Stomach (tissue), 8 donors: ENCODE measurements at regions not wholly inside any gene's neighbourhood (a gene's known extent, or its start where the extent isn't known, plus 50 kb on each side); places are given as distances from the start of the nearest gene placed in this dataset.

Experiments used
- DNase-seq, 2 donors: peaks; one replicate each; pipeline versions ENCODE4 v3.0.0 to v3.0.0-alpha.2; 2013 to 2019
- H3K27ac ChIP-seq, 5 donors: fragments of 200-600 bp in 4 of 5; sonication (generic) in 4 of 5; one replicate each; pipeline ENCODE4 v1.5.1; 2013 to 2019; ENCODE audit warnings: mild to moderate bottlenecking in 1 of 5, moderate library complexity in 1 of 5
- H3K27me3 ChIP-seq, 3 donors: fragments of 200-600 bp; sonication (generic); one replicate each; pipeline ENCODE4 v1.5.1; 2017 to 2019; ENCODE audit warnings: mixed run types in 1 of 3
- H3K36me3 ChIP-seq, 4 donors: fragments of 200-600 bp; sonication (generic); 1 replicate in 3 of 4; 2 replicates in 1 of 4; pipeline ENCODE4 v1.5.1; 2016 to 2019
- H3K4me1 ChIP-seq, 4 donors: fragments of 200-600 bp; sonication (generic); one replicate each; pipeline ENCODE4 v1.5.1; 2016 to 2019
- H3K4me3 ChIP-seq, 4 donors: fragments of 200-600 bp; sonication (generic) in 3 of 4; one replicate each; pipeline ENCODE4 v1.5.1; 2016 to 2019; ENCODE audit warnings: mild to moderate bottlenecking in 1 of 4
- H3K9me3 ChIP-seq, 4 donors: fragments of 200-600 bp; sonication (generic); one replicate each; pipeline ENCODE4 v1.5.1; 2016 to 2019
- CTCF ChIP-seq, 7 experiments: fragments of 450-650 bp in 4 of 7; fragments of 200-600 bp in 3 of 7; sonication (generic) in 3 of 7; IDR thresholded peaks; one replicate each; pipeline ENCODE4 v1.5.1; 2016 to 2019; ENCODE audit warnings: antibody characterized with exemption in 7 of 7, control low read depth in 2 of 7, mild to moderate bottlenecking in 1 of 7
- EP300 ChIP-seq: sonication (generic); formaldehyde crosslinking; IDR thresholded peaks from one replicate; pipeline ENCODE4 v1.6.1; 2017; ENCODE audit warnings: antibody characterized with exemption
- POLR2A ChIP-seq, 4 donors: fragments of 450-650 bp; IDR thresholded peaks; one replicate each; pipeline ENCODE4 v1.6.1; 2016; ENCODE audit warnings: antibody characterized with exemption in 4 of 4, control low read depth in 2 of 4, mild to moderate bottlenecking in 1 of 4, moderate library complexity in 1 of 4
- POLR2AphosphoS5 ChIP-seq, 3 donors: sonication (generic); formaldehyde crosslinking; IDR thresholded peaks; one replicate each; pipeline ENCODE4 v1.6.1; 2016; ENCODE audit warnings: antibody characterized with exemption in 3 of 3
- WGBS, 5 donors: extraction: QIAGEN DNeasy Blood & Tissue Kit in 3 of 5; methylation state at CpG; one replicate each; pipeline versions ENCODE4 v1.1.5 to v1.1.7; 2013 to 2018; 5-methylcytosine and 5-hydroxymethylcytosine counted together
- intact Hi-C: fragments of 100-400 bp; cut with DNase I; formaldehyde crosslinking; loops from one replicate; pipeline ENCODE4 v1.15.1; 2023; ENCODE audit warnings: low total_unique reads
- donor health status: healthy with polysubstance abuse.
- donor health status: Bipolar disorder and iron deficiency.
- donor health status: healthy.

GRCh38 chr4:188719794-188720193 is 580.6 kb downstream of the TRIML1 start:
- intact Hi-C loops: no loop called here
- Histone ChIP-seq H3K4me3 (no peak overlapping the region), H3K4me1 (no peaks in the 10 kb centered on the region), H3K27me3 (no peaks in the 10 kb centered on the region), H3K9me3 (peaks cover 0 to 4% (median 2%) of the 10 kb centered on the region in 4 donors), H3K27ac (no peak overlapping the region), H3K36me3 (no peaks in the 10 kb centered on the region)
- 94 to 100% (median 100%) methylated on average over 1 of the region's 1 CpG for WGBS, 5 donors
- DNase-seq: no peak
- TF ChIP-seq EP300: no peak
- TF ChIP-seq POLR2AphosphoS5 (IDR thresholded peaks at IDR 0.05): no peak
- TF ChIP-seq CTCF (IDR thresholded peaks at IDR 0.05): no peak
- TF ChIP-seq POLR2A (IDR thresholded peaks at IDR 0.05): no peak

- Histone ChIP-seq H3K9me3 (peaks cover 0 to 4% (median 2%) of the 10 kb centered on the region in 4 donors), H3K4me3 (no peak overlapping the region), H3K4me1 (no peaks in the 10 kb centered on the region), H3K27ac (no peak overlapping the region), H3K27me3 (no peaks in the 10 kb centered on the region), H3K36me3 (no peaks in the 10 kb centered on the region)
- intact Hi-C loops: no loop called here
- DNase-seq: no peak
- TF ChIP-seq EP300 (no peak), POLR2A (IDR thresholded peaks at IDR 0.05) (no peak), POLR2AphosphoS5 (IDR thresholded peaks at IDR 0.05) (no peak), CTCF (IDR thresholded peaks at IDR 0.05) (no peak)
Observed at GRCh38 chr4:188722911-188723310, 583.7 kb downstream of the TRIML1 start.

GRCh38 chr4:188727746-188728145 is 588.5 kb downstream of the TRIML1 start:
- Histone ChIP-seq H3K4me3 (no peak overlapping the region), H3K27me3 (no peaks in the 10 kb centered on the region), H3K9me3 (no peaks in the 10 kb centered on the region), H3K27ac (no peak overlapping the region), H3K4me1 (no peaks in the 10 kb centered on the region), H3K36me3 (no peaks in the 10 kb centered on the region)
- 65 to 88% (median 79%) methylated on average over 1 of the region's 1 CpG for WGBS, 5 donors
- TF ChIP-seq CTCF (IDR thresholded peaks at IDR 0.05) (no peak), EP300 (no peak), POLR2AphosphoS5 (IDR thresholded peaks at IDR 0.05) (no peak), POLR2A (IDR thresholded peaks at IDR 0.05) (no peak)
- DNase-seq: no peak
- intact Hi-C loops: no loop called here

- TF ChIP-seq POLR2A (IDR thresholded peaks at IDR 0.05): no peak
- no peak for TF ChIP-seq CTCF (IDR thresholded peaks at IDR 0.05)
- TF ChIP-seq POLR2AphosphoS5 (IDR thresholded peaks at IDR 0.05): no peak
- TF ChIP-seq EP300: no peak
- H3K27me3 ChIP-seq: no peaks in the 10 kb centered on the region
- no peaks in the 10 kb centered on the region for H3K4me1 ChIP-seq
- 13 to 36% (median 23%) methylated on average over 1 of the region's 1 CpG for WGBS, 5 donors
- H3K27ac ChIP-seq: no peak overlapping the region
- no peak overlapping the region for H3K4me3 ChIP-seq
- no peaks in the 10 kb centered on the region for H3K36me3 ChIP-seq
- no peak for DNase-seq
- H3K9me3 ChIP-seq: no peaks in the 10 kb centered on the region
- intact Hi-C loops: no loop called here
Observed at GRCh38 chr4:188728359-188728758, 589.1 kb downstream of the TRIML1 start.
